Trophoblast cell (in vitro differentiated cells and primary cell): ENCODE measurements at regions not wholly inside any gene's neighbourhood (a gene's known extent, or its start where the extent isn't known, plus 50 kb on each side); places are given as distances from the start of the nearest gene placed in this dataset.
"Not testable (repeated sequence)": the region's sequence is repeated elsewhere in the genome, so short reads cannot be mapped to it uniquely, and the experiment has no call there.

Experiments used
- DNase-seq, 2 donors: peaks; one replicate each; pipeline ENCODE4 v3.0.0-alpha.2; 2016
- H2AFZ ChIP-seq: 2 replicates; pipeline ENCODE4 v1.6.1; 2013; ENCODE audit warnings: low read length, moderate library complexity, mild to moderate bottlenecking; ENCODE audit not compliant: insufficient read depth, poor library complexity
- H2AK5ac ChIP-seq: 2 replicates; pipeline ENCODE4 v1.6.1; 2013; ENCODE audit warnings: mild to moderate bottlenecking, low read length
- H2BK120ac ChIP-seq: 2 replicates; pipeline ENCODE4 v1.6.1; 2013; ENCODE audit warnings: low read length, mild to moderate bottlenecking, moderate library complexity; ENCODE audit not compliant: insufficient read depth, poor library complexity
- H2BK12ac ChIP-seq: 2 replicates; pipeline ENCODE4 v1.6.1; 2013; ENCODE audit warnings: mild to moderate bottlenecking, low read length, moderate library complexity
- H2BK5ac ChIP-seq: 2 replicates; pipeline ENCODE4 v1.6.1; 2013; ENCODE audit warnings: low read length, low read depth, moderate library complexity, mild to moderate bottlenecking; ENCODE audit not compliant: poor library complexity
- H3K14ac ChIP-seq: 2 replicates; pipeline ENCODE4 v1.6.1; 2013; ENCODE audit warnings: mild to moderate bottlenecking, low read length
- H3K18ac ChIP-seq: 2 replicates; pipeline ENCODE4 v1.6.1; 2013; ENCODE audit warnings: mild to moderate bottlenecking, low read length
- H3K23ac ChIP-seq: 2 replicates; pipeline ENCODE4 v1.6.1; 2013; ENCODE audit warnings: low read length
- H3K27ac ChIP-seq: 2 replicates; pipeline ENCODE4 v1.5.1; 2013; ENCODE audit warnings: low read depth, mild to moderate bottlenecking, inconsistent platforms, low read length, moderate library complexity
- H3K27me3 ChIP-seq: 2 replicates; pipeline ENCODE4 v1.6.1; 2013; ENCODE audit warnings: inconsistent platforms, mild to moderate bottlenecking, low read length, moderate library complexity; ENCODE audit not compliant: insufficient read depth
- H3K36me3 ChIP-seq, 2 experiments: 1 replicate in 1 of 2; 2 replicates in 1 of 2; pipeline ENCODE4 v1.6.1; 2013; ENCODE audit warnings: low read length in 2 of 2, mild to moderate bottlenecking in 2 of 2, moderate library complexity in 1 of 2; ENCODE audit not compliant: insufficient read depth in 2 of 2, control insufficient read depth in 1 of 2
- H3K4ac ChIP-seq: 2 replicates; pipeline ENCODE4 v1.6.1; 2013; ENCODE audit warnings: low read depth, mild to moderate bottlenecking, low read length, moderate library complexity
- H3K4me1 ChIP-seq, 2 experiments: 1 replicate in 1 of 2; 2 replicates in 1 of 2; pipeline ENCODE4 v1.6.1; 2013; ENCODE audit warnings: low read length in 2 of 2, mild to moderate bottlenecking in 2 of 2, moderate library complexity in 1 of 2; ENCODE audit not compliant: insufficient read depth in 2 of 2, control insufficient read depth in 1 of 2
- H3K4me2 ChIP-seq: 2 replicates; pipeline ENCODE4 v1.6.1; 2013; ENCODE audit warnings: inconsistent platforms, mild to moderate bottlenecking, low read length, moderate library complexity
- H3K4me3 ChIP-seq: 2 replicates; pipeline ENCODE4 v1.5.1; 2013; ENCODE audit warnings: mild to moderate bottlenecking, low read depth, low read length, inconsistent platforms
- H3K79me1 ChIP-seq: one replicate; pipeline ENCODE4 v1.6.1; 2013; ENCODE audit warnings: low read length
- H3K79me2 ChIP-seq: 2 replicates; pipeline ENCODE4 v1.6.1; 2013; ENCODE audit warnings: low read length, mild to moderate bottlenecking; ENCODE audit not compliant: control insufficient read depth, insufficient read depth, poor library complexity
- H3K9ac ChIP-seq: 2 replicates; pipeline ENCODE4 v1.6.1; 2013; ENCODE audit warnings: mild to moderate bottlenecking, low read length
- H3K9me3 ChIP-seq: 2 replicates; pipeline ENCODE4 v1.6.1; 2013; ENCODE audit warnings: low read depth, mild to moderate bottlenecking, control low read depth, inconsistent platforms, low read length; ENCODE audit not compliant: insufficient read depth
- H4K12ac ChIP-seq: 2 replicates; pipeline ENCODE4 v1.6.1; 2013; ENCODE audit warnings: low read depth, mild to moderate bottlenecking, low read length, moderate library complexity
- H4K8ac ChIP-seq: 2 replicates; pipeline ENCODE4 v1.6.1; 2013; ENCODE audit warnings: low read depth, mild to moderate bottlenecking, low read length, moderate library complexity
- H4K91ac ChIP-seq: one replicate; pipeline ENCODE4 v1.6.1; 2013; ENCODE audit warnings: low read depth, mild to moderate bottlenecking, low read length, moderate library complexity
- WGBS: extraction: QIAGEN DNeasy Blood & Tissue Kit; methylation state at CpG from one replicate; pipeline ENCODE4 v1.1.7; 2013; ENCODE audit warnings: missing lambda C conversion rate; ENCODE audit not compliant: insufficient read length, insufficient coverage; ENCODE audit errors: extremely low coverage; 5-methylcytosine and 5-hydroxymethylcytosine counted together

DNA sequence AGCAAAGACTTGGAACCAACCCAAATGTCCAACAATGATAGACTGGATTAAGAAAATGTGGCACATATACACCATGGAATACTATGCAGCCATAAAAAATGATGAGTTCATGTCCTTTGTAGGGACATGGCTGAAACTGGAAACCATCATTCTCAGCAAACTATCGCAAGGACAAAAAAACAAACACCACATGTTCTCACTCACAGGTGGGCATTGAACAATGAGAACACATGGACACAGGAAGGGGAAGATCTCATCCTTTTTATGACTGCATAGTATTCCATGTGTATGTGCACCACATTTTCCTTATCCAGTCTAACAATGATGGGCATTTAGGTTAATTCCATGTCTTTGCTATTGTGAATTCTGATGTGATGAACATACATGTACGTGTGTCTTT lies 652.0 kb upstream of the LRRN3 start:
- H3K18ac ChIP-seq, H3K9ac ChIP-seq, H3K4me1 ChIP-seq, H3K14ac ChIP-seq, H2AFZ ChIP-seq, DNase-seq, H2AK5ac ChIP-seq, H3K4ac ChIP-seq, H2BK120ac ChIP-seq, H4K91ac ChIP-seq, H3K23ac ChIP-seq, H2BK5ac ChIP-seq, H3K4me3 ChIP-seq, H3K27ac ChIP-seq, H3K36me3 ChIP-seq, H2BK12ac ChIP-seq, H3K27me3 ChIP-seq, H3K79me1 ChIP-seq, H3K9me3 ChIP-seq, H3K79me2 ChIP-seq, H4K12ac ChIP-seq, H3K4me2 ChIP-seq, H4K8ac ChIP-seq: not testable (repeated sequence)
- WGBS = no CpG with 5 or more reads among the region's 2 CpGs

DNA sequence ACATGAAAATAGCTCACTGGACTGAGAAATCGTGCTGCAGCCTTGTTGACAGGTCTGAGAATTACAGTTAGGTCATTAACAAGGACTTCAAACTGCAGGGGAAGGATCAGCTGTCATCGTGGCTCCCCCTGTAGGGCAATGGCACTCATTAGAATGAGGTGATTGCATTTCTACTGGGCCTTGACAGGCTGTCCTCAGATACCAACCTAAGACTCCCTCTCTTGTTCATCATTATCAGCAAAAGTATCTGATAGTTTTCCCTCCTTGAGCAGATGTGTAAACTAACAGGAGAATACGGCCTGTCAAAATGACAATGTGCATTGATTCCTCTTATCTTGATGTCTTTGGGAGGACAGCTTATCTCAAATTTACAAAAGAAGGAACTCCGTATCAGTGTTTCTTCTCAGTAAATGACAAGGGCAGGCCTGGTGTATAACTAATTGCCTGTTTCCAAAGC lies 648.5 kb upstream of the LRRN3 start:
- no peak overlapping the region for H4K8ac ChIP-seq
- H4K12ac ChIP-seq = no peak overlapping the region
- H3K9ac ChIP-seq = no peak overlapping the region
- H3K27me3 ChIP-seq = no peaks in the 10 kb centered on the region
- H3K79me1 ChIP-seq = no peaks in the 10 kb centered on the region
- H3K27ac ChIP-seq = no peak overlapping the region
- H2BK5ac ChIP-seq = no peak overlapping the region
- no CpG with 5 or more reads among the region's 4 CpGs for WGBS
- H2AFZ ChIP-seq = no peak overlapping the region
- no peak overlapping the region for H3K23ac ChIP-seq
- no peak overlapping the region for H2BK12ac ChIP-seq
- no peaks in the 10 kb centered on the region for H3K4me1 ChIP-seq
- DNase-seq = peak; percentile 41 to 64
- no peak overlapping the region for H3K4me3 ChIP-seq
- H3K18ac ChIP-seq = no peak overlapping the region
- no peak overlapping the region for H3K14ac ChIP-seq
- no peaks in the 10 kb centered on the region for H3K36me3 ChIP-seq
- H3K4ac ChIP-seq = no peak overlapping the region
- no peaks in the 10 kb centered on the region for H3K9me3 ChIP-seq
- no peak overlapping the region for H4K91ac ChIP-seq
- no peak overlapping the region for H3K4me2 ChIP-seq
- no peaks in the 10 kb centered on the region for H3K79me2 ChIP-seq
- no peak overlapping the region for H2BK120ac ChIP-seq
- H2AK5ac ChIP-seq = no peak overlapping the region

DNA sequence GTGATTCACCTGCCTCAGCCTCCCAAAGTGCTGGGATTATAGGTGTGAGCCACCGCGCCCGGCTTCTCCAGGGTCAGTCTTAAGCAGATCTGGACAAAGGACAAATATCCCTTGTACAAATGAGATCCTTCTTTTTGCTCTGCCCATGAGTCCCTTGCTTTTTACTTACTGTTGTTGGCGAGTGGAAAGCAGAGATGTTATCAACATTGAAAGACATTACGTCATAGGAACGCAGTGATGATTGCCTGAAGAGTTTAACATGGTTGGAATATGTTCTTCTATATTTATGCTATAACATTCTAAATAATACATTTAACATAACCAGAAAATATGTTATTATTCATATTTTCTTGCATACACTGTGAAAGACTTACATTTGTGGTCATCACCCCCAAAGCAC lies 644.3 kb upstream of the LRRN3 start:
- Histone ChIP-seq H3K4me2 (no peak overlapping the region), H3K4me3 (no peak overlapping the region), H3K9me3 (no peaks in the 10 kb centered on the region), H4K12ac (no peak overlapping the region), H3K4me1 (no peaks in the 10 kb centered on the region), H4K8ac (no peak overlapping the region), H3K9ac (no peak overlapping the region), H2AFZ (no peak overlapping the region), H3K23ac (no peak overlapping the region), H4K91ac (no peak overlapping the region), H3K18ac (no peak overlapping the region), H2BK120ac (no peak overlapping the region), H3K27ac (no peak overlapping the region), H3K36me3 (no peaks in the 10 kb centered on the region), H2AK5ac (no peak overlapping the region), H2BK5ac (no peak overlapping the region), H3K79me2 (no peaks in the 10 kb centered on the region), H3K14ac (no peak overlapping the region), H2BK12ac (no peak overlapping the region), H3K4ac (no peak overlapping the region), H3K27me3 (no peaks in the 10 kb centered on the region), H3K79me1 (no peaks in the 10 kb centered on the region)
- peak; percentile 13 to 72 for DNase-seq
- no CpG with 5 or more reads among the region's 6 CpGs for WGBS

DNA sequence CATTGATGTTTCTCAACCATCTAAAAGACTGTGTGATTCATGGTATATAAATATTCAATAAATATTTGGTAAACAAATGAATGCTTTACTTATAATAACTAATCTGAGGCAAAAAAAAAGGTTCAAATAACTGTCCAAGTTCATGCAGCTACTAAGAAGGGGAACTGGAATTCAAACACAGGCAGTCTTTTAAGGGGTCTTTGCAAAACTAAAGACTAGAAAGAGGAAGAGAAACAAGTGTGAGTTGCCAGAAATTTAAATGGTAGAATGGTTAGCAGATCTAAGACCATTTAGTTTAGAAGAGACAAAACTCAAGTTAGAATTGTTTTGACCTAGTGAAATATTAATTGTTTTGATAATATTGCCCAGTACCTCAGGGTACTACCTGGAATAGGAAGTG lies 642.0 kb upstream of the LRRN3 start:
- Histone ChIP-seq H3K4ac (no peak overlapping the region), H3K79me2 (no peaks in the 10 kb centered on the region), H3K4me1 (no peaks in the 10 kb centered on the region), H2AK5ac (no peak overlapping the region), H2AFZ (no peak overlapping the region), H3K9me3 (no peaks in the 10 kb centered on the region), H3K36me3 (no peaks in the 10 kb centered on the region), H3K23ac (no peak overlapping the region), H3K27me3 (no peaks in the 10 kb centered on the region), H4K12ac (no peak overlapping the region), H2BK12ac (no peak overlapping the region), H4K91ac (no peak overlapping the region), H4K8ac (no peak overlapping the region), H3K4me2 (no peak overlapping the region), H3K14ac (no peak overlapping the region), H3K9ac (no peak overlapping the region), H2BK5ac (no peak overlapping the region), H3K79me1 (no peaks in the 10 kb centered on the region), H3K27ac (no peak overlapping the region), H3K4me3 (no peak overlapping the region), H3K18ac (no peak overlapping the region), H2BK120ac (no peak overlapping the region)
- no peak for DNase-seq
